ENCODE measurements at regions not wholly inside any gene's neighbourhood (a gene's known extent, or its start where the extent isn't known, plus 50 kb on each side); places are given as distances from the start of the nearest gene placed in this dataset.

- Histone ChIP-seq H3K36me3 (ENCODE audit: control insufficient read depth, insufficient read depth, low read length) (no peaks in the 10 kb centered on the region), H3K14ac (replicated peaks; ENCODE audit: low read depth, low read length) (no peak overlapping the region), H3K56ac (ENCODE audit: extremely low read depth, insufficient read depth, low read length) (no peak overlapping the region), H2BK120ac (ENCODE audit: low read depth, low read length) (no peak overlapping the region), H2BK15ac (ENCODE audit: low read depth, low read length) (no peak overlapping the region), H3K9ac (ENCODE audit: low read depth, low read length) (no peak overlapping the region), H2AK5ac (ENCODE audit: low read depth, low read length) (no peak overlapping the region), H3K4me1 (ENCODE audit: control insufficient read depth, insufficient read depth, low read length) (no peaks in the 10 kb centered on the region), H4K20me1 (ENCODE audit: insufficient read depth, low read length) (no peaks in the 10 kb centered on the region), H3K27me3 (ENCODE audit: control insufficient read depth, insufficient read depth, low read length) (peaks cover 10% of the 10 kb centered on the region), H3K4me2 (ENCODE audit: low read depth, low read length) (no peak overlapping the region), H2BK20ac (ENCODE audit: low read depth, low read length) (no peak overlapping the region), H3K27ac (ENCODE audit: insufficient read depth, low read length) (no peak overlapping the region), H2AK9ac (replicated peaks; ENCODE audit: low read depth, low read length, poor library complexity) (no peak overlapping the region), H3K9me3 (ENCODE audit: control insufficient read depth, insufficient read depth, low read length) (no peaks in the 10 kb centered on the region), H4K91ac (ENCODE audit: insufficient read depth, low read depth, low read length) (no peak overlapping the region), H3K4me3 (ENCODE audit: insufficient read depth, low read depth, low read length) (no peak overlapping the region), H3K18ac (ENCODE audit: low read depth, low read length) (no peak overlapping the region), H3K23ac (ENCODE audit: low read depth, low read length) (no peak overlapping the region), H2AFZ (replicated peaks; ENCODE audit: low read length, poor library complexity) (no peak overlapping the region), H4K8ac (ENCODE audit: low read depth in 2 of 2, low read length in 2 of 2) (no peak overlapping the region), H2BK5ac (ENCODE audit: low read depth, low read length, poor library complexity, severe bottlenecking) (no peak overlapping the region), H3K9me1 (ENCODE audit: insufficient read depth, low read length) (peaks cover 9% of the 10 kb centered on the region; the same call in 1 of the 2 replicates), H3K79me1 (ENCODE audit: low read depth in 1 of 2, low read length in 2 of 2) (no peaks in the 10 kb centered on the region), H3K4ac (ENCODE audit: low read depth, low read length) (no peak overlapping the region), H4K5ac (ENCODE audit: low read depth, low read length) (no peak overlapping the region)
- ChIA-PET CTCF (interaction anchor here (0.6 kb wide), 1 partner anchor 20 kb away, joined by 6 read pairs; no protein-coding TSS in a partner anchor), POLR2A (ENCODE audit: unreplicated experiment) (no interaction called here)
- dilution Hi-C loops (cut with HindIII; ENCODE audit: low sequenced_read_pairs, unreplicated experiment) = no loop called here
- 71% methylated on average over 5 of the region's 11 CpGs; no CpG with 5 or more reads in 1 of the 2 experiments for WGBS, 2 experiments (ENCODE audit: extremely low coverage in 2 of 2, insufficient read length in 1 of 2)
- intact Hi-C loops (cut with micrococcal nuclease) = no loop called here
- in situ Hi-C loops (cut with MboI; ENCODE audit: low sequenced_read_pairs) = no loop called here
- no peak for DNase-seq
- ATAC-seq (ENCODE audit: low read depth) = no peak
- BruUV-seq (replicated peaks) = no TSS peak
- no peak for TF ChIP-seq USF2 (IDR thresholded peaks at IDR 0.05; ENCODE audit: low read depth, low read length)
- no peak for TF ChIP-seq POLR2A (IDR thresholded peaks at IDR 0.05; ENCODE audit: low read depth, low read length)
- no peak for TF ChIP-seq RFX5 (IDR thresholded peaks at IDR 0.05; ENCODE audit: low read depth, low read length)
- TF ChIP-seq FOS (IDR thresholded peaks at IDR 0.05; ENCODE audit: low read depth, low read length) = no peak
Measured at GRCh38 chr7:36021917-36022550, 131.0 kb upstream of the EEPD1 start.
